ENCODE measurements at regions not wholly inside any gene's neighbourhood (a gene's known extent, or its start where the extent isn't known, plus 50 kb on each side); places are given as distances from the start of the nearest gene placed in this dataset.

DNA sequence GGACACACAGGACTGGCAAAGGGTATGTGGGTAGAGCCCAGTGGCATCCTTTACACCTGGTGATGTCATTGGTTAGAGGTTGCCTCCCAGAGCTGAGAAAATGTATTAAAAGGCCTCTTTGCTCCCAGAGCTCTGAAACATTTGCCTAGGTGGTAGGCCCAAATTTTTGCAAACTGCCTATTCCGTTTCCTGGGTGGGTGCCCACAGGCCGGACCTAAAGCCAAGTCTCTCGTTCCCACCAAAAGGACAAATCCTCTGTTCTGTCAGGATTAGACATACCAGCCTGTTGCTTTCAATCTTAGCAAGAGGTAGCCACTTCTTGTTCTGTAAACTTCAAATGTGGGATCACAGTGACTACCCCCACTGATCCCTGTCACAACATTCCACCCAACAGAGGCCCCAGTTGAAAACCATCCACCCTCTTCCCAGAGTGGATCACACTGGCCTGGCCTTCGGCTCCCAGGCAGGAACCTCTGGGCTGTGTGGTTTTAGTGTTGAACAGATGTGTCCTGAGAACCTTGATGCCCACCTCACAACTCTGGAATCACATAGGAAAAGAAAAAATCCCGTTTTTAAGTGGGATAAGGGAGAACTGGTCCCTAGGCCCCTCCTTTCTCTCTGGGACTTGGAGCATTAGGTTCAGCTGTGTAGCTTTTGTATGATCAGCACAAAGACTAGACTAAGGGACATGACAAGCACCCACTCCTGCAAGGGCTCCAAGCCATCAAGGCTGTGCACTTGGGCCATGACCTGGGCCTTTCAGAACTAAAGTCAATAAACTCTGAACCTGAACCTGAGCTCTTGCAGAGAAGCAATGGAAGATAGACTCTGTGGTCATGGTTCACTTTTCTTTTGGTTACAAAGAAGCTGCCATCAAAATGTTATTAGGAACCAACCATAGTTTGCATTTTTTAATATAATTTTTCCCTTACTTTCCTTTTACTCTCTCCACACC lies 211.3 kb downstream of the CYP26B1 start:
- no peak for DNase-seq (ENCODE audit: low spot score)

GRCh38 chr2:71935262-71935848 lies 212.3 kb downstream of the CYP26B1 start:
- no peak for DNase-seq (ENCODE audit: low spot score)

DNA sequence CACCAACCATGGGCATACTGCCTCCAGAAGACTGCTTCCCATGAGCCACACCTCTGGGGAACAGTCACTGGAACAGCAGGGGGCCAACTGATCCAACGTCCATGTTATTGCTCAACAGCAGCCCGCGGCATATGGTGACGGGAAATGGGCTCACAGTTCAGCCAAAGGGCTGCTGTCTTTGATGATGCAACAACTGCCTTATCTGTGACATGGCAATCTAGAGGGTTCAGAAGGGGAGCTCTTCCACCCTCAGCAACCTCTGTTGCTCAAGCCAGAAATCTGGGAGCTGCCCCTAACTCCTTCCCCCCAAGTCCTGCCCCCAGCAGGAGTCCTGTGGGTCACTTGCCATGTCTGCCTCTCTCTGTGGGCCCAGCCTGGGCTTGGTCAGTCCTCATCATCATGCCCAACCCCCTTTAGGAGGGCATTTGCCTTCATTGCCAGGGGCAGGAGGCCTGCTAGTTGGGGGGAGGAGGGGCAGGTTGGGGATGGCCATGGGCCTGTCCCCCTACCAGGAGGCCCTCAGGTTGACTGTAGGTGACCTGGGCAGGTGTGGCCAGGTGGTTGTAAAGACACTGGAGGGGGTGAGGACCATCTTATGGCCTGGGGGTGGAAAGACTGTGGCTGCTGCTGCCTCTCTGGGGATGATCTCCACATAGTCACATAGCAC lies 212.9 kb downstream of the CYP26B1 start:
- no peak for DNase-seq (ENCODE audit: low spot score)

DNA sequence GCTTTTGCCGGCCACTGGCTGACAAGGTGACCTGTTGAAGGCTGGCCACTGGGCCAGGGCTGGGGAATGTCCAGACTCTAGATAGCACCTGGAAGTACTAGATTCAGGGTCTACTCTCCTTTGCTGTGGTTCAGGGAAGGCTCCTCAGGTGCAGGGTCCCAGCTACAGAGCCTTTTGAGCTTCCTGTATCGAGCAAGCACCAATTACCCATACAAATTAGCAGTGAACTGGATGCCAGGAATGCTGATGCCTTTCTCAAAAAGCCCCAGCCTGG lies 213.4 kb downstream of the CYP26B1 start:
- DNase-seq (ENCODE audit: low spot score), result no peak

GRCh38 chr2:71933467-71934319 lies 214.0 kb downstream of the CYP26B1 start:
- no peak for DNase-seq (ENCODE audit: low spot score)

DNA sequence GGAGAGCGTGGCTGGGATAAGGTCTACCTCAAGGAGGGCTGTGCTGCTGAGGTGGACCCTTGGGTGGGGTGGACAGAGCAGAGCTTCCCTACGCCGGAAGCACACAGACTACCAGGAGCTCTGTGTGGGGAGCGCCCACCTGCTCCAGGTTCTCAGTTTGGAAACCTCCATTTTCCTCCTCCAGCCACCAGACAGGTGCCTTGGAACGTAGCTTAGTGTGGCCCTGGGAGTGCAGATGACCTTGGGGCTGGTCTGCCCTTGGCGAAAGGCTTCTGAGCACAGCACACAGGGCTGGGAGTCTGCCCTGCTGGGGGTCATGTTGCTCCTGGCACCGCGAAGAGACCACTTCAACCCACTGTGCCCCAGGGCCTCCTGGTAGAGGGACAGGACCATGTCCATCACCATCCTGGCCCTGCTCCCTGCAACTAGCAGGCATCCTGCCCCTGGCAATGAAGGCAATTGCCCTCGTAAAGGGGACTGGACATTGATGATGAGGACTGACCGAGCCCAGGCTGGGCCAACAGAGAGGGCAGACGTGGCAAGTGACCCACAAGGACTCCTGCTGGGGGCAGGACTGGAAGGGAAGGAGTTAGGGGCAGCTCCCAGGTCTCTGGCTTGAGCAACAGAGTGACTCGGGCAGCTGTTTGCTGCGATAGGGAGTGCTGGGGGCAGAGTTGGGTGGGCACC lies 214.7 kb downstream of the CYP26B1 start:
- no peak for DNase-seq (ENCODE audit: low spot score)

- DNase-seq (ENCODE audit: low spot score), result no peak
These were observed 215.5 kb downstream of the CYP26B1 start for GRCh38 chr2:71932037-71932779.

- DNase-seq (ENCODE audit: low spot score), result no peak
These were observed 217.5 kb downstream of the CYP26B1 start for GRCh38 chr2:71930049-71930681.

GRCh38 chr2:71929482-71929772 lies 218.2 kb downstream of the CYP26B1 start:
- no peak for DNase-seq (ENCODE audit: low spot score)

GRCh38 chr2:71928734-71929481 lies 218.8 kb downstream of the CYP26B1 start:
- no peak for DNase-seq (ENCODE audit: low spot score)

DNA sequence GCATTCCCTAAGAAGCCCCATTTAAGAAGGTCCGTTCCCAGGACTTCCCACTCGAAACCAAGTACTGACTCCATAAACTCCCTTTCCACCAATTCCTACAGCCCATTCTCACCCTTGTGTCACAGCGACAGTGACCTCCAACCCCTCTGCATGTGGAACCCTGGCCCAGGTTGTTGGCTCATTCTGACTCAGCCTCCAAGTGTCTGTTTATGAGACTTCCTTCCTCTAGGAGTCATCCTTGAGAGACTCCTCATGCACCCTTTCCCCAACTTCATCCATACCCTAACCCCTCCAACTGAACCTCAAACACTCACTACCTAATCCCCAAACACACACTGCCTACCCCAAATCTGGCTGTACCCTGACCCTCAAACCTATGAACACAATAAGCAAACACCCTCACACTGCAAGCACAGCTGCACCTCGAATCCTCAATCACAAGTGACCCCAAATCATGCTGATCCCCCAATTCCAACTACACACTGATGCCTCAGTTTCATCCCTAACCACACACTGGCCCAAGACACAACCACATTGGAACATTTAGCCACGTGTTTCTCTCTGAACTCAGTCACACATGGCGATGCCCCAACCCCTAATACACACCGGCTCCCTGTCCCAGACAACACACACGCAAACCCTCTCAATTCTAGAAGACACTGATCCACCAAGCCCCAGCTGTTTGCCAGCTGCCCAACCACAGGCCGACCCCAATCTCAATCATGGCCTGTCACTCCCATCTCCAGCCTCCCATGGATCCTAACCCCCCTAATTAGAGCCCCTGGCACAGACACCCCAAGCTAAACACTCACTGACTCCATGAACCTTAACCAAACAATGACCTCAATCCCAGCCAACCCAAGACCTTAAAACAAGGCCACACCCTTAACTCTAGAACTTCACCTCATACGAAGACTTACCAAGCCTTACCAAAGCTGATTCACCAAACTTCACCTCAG lies 219.6 kb downstream of the CYP26B1 start:
- DNase-seq (ENCODE audit: low spot score), result no peak

DNA sequence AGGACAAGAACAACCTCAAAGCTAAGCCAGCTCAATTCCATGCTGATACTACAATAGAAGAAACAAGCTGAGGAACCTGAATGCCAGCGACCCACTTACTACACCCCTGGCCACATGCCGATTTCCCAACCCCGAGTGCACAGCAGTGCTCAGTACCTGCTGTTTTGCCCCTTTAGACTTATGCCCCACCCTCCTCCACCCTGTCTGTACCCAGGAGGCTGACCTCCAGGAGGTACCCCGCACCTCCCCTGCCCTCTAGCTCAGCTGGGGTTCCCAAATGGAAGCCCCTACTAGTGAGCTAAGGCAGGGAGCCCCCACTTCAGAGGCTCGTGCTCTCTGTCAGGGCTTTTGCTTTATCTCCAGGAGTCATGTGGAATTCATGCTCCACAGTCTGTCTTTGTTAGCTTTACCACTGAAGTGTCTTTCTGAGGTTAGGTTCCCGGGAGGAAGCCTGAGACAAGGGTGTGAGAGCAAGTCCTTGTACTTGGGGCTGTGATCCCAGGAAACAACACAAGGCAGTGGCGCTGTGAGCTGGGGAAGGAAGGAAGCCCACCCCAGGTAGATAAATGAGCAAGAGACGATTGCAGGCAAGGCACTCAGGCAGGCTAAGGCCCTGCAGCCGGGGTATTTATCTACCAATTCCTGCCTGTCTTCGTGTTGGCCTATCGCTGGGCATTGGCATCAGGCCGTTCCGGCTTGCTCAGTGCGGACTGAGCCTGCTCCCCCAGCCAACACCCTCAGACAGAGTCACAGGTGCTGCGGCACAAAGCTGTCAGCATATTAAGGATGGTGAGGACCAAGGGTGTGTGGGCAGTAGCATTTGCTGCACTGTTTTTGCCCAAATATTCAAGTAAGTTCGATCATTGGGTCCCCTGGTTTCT lies 220.5 kb downstream of the CYP26B1 start:
- DNase-seq (ENCODE audit: low spot score), result no peak

- DNase-seq (ENCODE audit: low spot score), result no peak
These were observed 221.6 kb downstream of the CYP26B1 start for GRCh38 chr2:71926089-71926447.

DNA sequence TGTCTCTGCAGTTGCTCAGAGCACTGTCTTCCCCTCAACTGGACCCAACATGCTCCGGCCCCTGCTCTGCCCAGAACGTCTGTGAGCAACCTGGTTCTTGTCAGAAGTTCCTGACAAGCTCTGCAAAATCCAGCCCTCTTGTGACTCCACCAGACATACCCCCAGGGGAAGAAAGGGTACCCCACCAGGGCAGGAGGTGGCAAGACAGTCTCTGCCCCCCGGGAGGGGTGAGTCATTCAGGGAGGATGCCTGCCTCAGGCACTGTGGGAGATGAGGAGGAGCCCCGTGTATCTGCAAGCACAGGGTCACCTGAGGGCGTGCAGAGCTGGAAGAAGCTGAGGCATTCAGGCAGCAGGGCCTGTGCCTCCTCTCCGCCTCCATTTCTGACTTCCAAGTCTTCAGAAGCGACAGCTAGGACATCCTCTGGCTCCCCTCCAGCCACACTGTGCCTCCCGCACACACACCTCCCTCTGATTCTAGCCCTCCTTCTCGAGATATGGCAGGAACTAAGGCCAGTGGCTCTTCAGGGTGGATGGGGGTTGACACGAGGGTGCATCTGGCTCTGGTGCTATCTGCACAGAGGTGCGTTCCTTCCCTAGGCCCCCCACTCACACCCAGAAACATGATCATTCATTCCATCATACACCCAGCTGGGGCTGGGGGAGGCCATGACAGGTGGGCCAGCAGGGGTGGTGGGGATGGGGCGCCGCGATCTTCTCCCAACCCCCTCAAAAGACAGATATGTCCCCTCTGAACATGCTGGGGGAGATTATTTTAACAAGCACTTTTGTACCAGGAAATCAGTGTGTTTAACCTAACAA lies 222.2 kb downstream of the CYP26B1 start:
- no peak for DNase-seq (ENCODE audit: low spot score)

GRCh38 chr2:71923887-71924533 lies 223.7 kb downstream of the CYP26B1 start:
- peak; percentile 90 for DNase-seq (ENCODE audit: low spot score)

GRCh38 chr2:71923143-71923525 lies 224.5 kb downstream of the CYP26B1 start:
- DNase-seq (ENCODE audit: low spot score), result no peak
